ENCODE measurements at regions not wholly inside any gene's neighbourhood (a gene's known extent, or its start where the extent isn't known, plus 50 kb on each side); places are given as distances from the start of the nearest gene placed in this dataset.
A peak's percentile ranks its signal among the peaks of the same experiment; 100 is the strongest.

GRCh38 chr2:152874955-152875354 is 156.5 kb downstream of the ARL6IP6 start:
- no peak for DNase-seq (ENCODE audit: low read depth)

DNA sequence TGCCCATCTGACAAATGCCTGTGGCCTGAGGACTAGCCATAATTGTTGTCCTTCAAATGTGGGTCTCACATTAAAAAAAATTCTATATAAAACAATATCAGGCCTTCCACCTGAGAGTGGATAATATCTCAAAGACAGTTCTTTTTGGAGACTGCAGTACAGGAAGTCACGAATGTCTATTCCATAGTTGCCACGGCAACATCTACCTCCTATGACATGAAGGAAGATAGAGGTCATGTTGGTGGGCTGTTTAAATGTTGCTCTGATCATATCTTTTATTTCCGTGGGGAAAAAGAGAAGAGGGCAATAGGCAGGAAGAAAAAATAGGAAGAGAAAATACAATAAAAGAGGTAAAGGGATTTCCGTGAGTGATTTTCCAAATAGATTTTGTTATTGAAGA is 151.8 kb downstream of the ARL6IP6 start:
- no peak for DNase-seq (ENCODE audit: low read depth)

- no peak for DNase-seq (ENCODE audit: low read depth)
Observed at GRCh38 chr2:152867397-152867796, 149.0 kb downstream of the ARL6IP6 start.

DNA sequence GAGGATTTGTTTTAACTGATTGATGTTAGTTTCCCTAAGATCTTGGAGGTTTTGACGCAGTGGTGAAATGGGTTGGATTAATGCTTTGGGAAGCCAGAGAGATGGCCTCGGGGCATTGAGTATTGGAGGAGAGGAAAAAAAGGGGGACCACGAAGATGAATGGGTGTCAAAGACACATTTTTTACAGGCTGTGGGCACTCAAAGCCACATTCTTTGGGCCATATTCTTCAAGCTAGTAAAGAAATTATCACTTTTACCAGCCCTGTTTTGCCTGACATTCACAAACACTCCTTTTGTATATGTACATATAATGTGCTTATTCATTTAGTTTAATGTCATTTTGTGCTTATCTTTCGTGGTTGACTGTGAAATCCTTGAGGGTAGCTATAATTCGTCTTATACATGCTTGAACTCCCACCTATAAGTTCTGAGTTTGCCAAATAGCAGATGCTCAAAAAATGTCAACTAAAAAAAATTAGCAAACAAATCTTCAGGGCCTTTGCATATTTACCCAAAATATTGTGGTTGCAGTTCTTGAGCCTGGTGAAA is 146.3 kb downstream of the ARL6IP6 start:
- no peak for DNase-seq (ENCODE audit: low read depth)

- DNase-seq (ENCODE audit: low read depth) = no peak
Observed at GRCh38 chr2:152863826-152864225, 145.4 kb downstream of the ARL6IP6 start.

- DNase-seq (ENCODE audit: low read depth) = peak; percentile 5
Observed at GRCh38 chr2:152861349-152861942, 143.0 kb downstream of the ARL6IP6 start.

GRCh38 chr2:152858594-152859265 is 140.3 kb downstream of the ARL6IP6 start:
- DNase-seq (ENCODE audit: low read depth) = no peak

GRCh38 chr2:152846697-152847470 is 128.5 kb downstream of the ARL6IP6 start:
- DNase-seq (ENCODE audit: low read depth) = peak; percentile 20

DNA sequence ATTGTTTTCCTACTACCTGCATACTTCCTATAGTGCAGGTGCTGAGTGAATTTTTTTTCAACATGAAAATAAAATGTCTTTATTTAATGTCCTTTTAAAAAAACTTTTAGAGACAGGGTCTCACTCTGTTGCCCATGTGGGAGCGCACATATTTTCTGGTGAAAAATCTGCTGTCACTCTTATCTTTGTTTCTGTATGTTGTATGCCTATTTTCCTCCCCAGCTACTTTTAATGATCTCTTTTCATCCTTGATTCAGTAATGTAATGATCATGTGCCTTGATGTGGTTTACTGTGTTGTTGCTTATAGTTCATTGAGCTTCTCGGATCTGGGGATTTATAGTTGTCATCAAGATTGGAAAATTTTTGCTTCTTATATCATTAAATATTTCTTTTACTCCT is 117.3 kb downstream of the ARL6IP6 start:
- no peak for DNase-seq (ENCODE audit: low read depth)

DNA sequence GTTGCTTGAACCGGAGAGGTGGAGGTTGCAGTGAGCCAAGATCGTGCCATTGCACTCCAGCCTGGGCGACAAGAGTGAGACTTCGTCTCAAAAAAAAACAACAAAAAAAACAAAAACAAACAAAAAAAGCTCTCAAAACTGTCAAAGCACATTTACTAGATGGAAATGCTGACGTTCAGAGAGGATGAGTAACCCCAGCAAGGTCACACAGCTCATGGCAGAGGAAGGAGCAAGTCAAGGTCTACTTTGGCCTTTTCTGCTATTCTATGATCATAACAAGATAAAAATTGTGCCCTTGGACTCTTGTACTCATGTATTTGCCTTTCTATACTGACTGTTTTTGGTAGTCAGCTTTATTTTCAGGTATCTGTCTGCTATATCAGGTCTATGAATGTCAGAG is 109.5 kb downstream of the ARL6IP6 start:
- no peak for DNase-seq (ENCODE audit: low read depth)

DNA sequence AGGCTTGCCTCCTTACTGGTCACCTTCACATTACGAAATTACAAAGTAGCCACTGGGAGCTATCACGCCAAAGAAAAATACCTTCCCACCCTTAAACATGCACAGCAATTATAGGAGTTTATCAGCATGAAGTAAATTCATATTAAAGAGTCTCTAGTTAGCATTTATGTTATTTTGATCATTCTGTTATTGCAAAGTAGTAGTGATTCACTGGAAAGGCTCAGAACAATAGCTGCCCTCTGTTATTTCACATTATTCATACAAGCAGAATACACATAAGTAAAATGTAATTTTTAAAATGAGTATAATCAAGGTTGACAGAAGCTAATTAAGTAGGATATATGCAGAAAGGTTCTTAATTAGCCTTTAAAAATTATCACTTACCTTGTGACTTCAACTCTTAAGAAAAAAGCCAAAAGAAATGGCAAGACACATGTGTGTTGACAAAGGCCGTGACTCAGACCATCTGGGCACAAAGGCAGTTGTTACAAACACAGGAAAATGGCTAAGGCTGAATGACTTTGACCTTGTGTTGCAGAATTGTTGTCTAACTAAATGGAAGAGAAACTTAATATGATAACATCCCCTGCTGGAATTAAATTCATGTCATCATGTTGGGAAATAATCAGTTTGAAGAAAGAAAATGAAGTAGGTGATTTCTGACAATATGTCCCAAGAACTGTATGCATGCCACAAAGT is 108.3 kb downstream of the ARL6IP6 start:
- DNase-seq (ENCODE audit: low read depth) = peak; percentile 79

GRCh38 chr2:152825834-152826233 is 107.4 kb downstream of the ARL6IP6 start:
- DNase-seq (ENCODE audit: low read depth) = peak; percentile 68

DNA sequence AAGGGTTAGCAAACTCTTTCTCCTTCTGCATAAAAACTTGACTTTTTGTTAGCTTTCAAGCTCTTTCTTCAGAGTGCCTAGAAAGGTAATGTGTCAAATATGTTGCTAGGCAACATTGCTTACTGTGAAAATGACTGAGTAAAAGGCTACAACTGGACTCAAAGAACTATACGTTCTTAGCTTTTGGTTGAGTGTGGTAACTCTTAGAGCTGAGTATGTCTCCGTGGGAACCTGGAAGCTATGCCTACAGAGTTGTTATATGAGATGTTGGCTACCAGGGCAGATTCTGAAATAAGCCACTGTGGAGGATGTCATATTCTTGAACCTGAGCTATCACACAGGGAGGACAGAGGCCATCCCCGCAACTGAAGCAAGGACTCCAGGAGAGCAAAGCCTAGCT is 105.5 kb downstream of the ARL6IP6 start:
- DNase-seq (ENCODE audit: low read depth) = no peak

- DNase-seq (ENCODE audit: low read depth) = no peak
Observed at GRCh38 chr2:152822676-152823075, 104.3 kb downstream of the ARL6IP6 start.

DNA sequence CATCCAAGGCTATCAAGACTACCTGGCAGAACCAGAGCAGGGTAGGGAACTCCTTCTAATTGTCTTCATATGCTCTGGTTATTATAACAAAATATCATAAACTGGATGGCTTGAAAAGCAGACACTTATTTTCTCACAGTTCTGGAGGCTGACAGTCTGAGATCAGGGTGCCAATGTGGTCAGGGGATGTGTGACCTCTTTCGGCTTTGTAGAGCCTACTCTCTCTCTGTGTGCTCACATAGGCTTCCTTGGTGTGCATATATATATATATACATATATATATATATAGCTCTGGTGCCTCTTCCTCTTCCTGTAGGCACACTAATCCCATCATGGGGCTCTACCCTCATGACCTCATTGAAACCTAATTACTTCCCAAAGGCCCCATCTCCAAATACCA is 101.6 kb downstream of the ARL6IP6 start:
- no peak for DNase-seq (ENCODE audit: low read depth)

DNA sequence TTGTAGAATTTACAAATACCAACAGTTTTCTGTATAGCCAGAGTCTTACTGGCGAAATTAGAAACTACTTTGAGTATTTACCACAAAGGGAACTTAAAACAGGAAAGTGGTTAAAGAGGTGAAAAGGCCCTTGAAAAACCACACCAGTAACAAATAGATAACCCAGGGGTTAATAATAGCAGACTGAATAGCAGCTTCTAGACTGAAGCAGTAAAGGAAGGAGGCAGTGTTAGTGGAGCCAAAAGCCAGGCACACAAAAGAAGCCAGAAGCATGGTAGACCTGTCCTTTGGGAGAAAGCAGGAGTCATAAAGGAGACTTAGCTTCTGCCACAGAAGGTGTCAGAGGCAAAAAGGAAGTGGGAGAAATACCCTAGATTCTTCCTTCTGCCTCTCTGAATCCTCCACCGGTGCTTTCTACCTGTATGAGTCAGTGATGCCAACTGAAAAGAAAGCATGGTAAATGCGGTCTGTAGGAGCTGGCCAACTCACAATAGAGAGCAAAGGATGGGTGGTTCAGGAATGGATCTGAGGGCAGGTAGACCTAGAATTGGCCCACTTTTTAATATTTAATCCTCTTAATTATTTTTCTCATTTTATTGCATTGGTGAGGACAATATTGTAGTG is 97.3 kb downstream of the ARL6IP6 start:
- DNase-seq (ENCODE audit: low read depth) = no peak

- no peak for DNase-seq (ENCODE audit: low read depth)
Observed at GRCh38 chr2:152814475-152815030, 96.1 kb downstream of the ARL6IP6 start.

DNA sequence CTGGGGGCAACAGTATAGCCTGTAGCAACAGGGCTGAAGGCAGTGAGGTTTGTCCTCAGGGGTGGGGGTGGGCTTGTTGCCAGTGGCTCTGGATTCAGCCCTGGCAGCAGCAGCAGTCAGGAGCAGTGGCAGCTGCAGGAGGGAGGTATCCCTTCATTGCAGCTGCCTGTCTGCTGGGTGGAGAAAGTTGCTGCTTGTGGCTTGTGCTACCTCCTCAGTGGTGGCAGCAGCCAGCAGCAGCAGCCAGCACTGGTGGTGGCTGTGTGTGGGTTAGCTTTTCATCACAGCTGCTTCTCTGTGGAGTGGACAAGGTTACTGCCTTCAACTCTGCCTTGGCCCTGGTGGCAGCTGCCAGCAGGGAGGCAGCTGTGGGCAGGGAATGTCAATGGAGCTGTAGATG is 94.9 kb downstream of the ARL6IP6 start:
- DNase-seq (ENCODE audit: low read depth) = no peak
